IMR-90 (cell line): ENCODE measurements at regions not wholly inside any gene's neighbourhood (a gene's known extent, or its start where the extent isn't known, plus 50 kb on each side); places are given as distances from the start of the nearest gene placed in this dataset.

Experiments used
- ATAC-seq: fragments of 200-7000 bp; cut with Tn5 transposase; 2 replicates; pipeline ENCODE4 v1.9.1; 2020; ENCODE audit warnings: low read depth, mild to moderate bottlenecking, moderate library complexity
- BruUV-seq: library from RNA; stranded (reverse); fragments of 400-500 nt; replicated peaks from 2 replicates; lab custom pipeline; 2021; lab: Mats Ljungman, UMichigan
- CTCF ChIA-PET: fragments of 300-600 bp; formaldehyde crosslinking; extraction: SDS; loops from one replicate; lab custom pipeline; 2021; ENCODE audit warnings: antibody characterized with exemption; lab: Yijun Ruan, JAX
- POLR2A ChIA-PET: fragments of 300-600 bp; sonication (Branson Sonifier 250); formaldehyde crosslinking; loops from one replicate; lab custom pipeline; 2022; ENCODE audit warnings: antibody characterized with exemption; ENCODE audit not compliant: unreplicated experiment; lab: Charles Lee
- DNase-seq: peaks from one replicate; pipeline ENCODE4 v3.0.0; 2013
- H2AFZ ChIP-seq: replicated peaks from 2 replicates; pipeline ENCODE3; 2013; ENCODE audit warnings: low read length, mild to moderate bottlenecking; ENCODE audit not compliant: poor library complexity
- H2AK5ac ChIP-seq: 2 replicates; pipeline ENCODE4 v1.6.1; 2013; ENCODE audit warnings: low read depth, low read length, inconsistent platforms
- H2AK9ac ChIP-seq: replicated peaks from 2 replicates; pipeline ENCODE3; 2013; ENCODE audit warnings: mild to moderate bottlenecking, low read depth, low read length, moderate library complexity; ENCODE audit not compliant: poor library complexity
- H2BK120ac ChIP-seq: 2 replicates; pipeline ENCODE4 v1.6.1; 2013; ENCODE audit warnings: low read depth, low read length, inconsistent platforms
- H2BK15ac ChIP-seq: 3 replicates; pipeline ENCODE4 v1.6.1; 2013; ENCODE audit warnings: low read depth, low read length, inconsistent platforms
- H2BK20ac ChIP-seq: 2 replicates; pipeline ENCODE4 v1.6.1; 2013; ENCODE audit warnings: low read depth, mild to moderate bottlenecking, inconsistent platforms, low read length, moderate library complexity
- H2BK5ac ChIP-seq: 2 replicates; pipeline ENCODE4 v1.6.1; 2013; ENCODE audit warnings: mild to moderate bottlenecking, low read depth, low read length, inconsistent platforms; ENCODE audit not compliant: poor library complexity, severe bottlenecking
- H3K14ac ChIP-seq: replicated peaks from 2 replicates; pipeline ENCODE4 v1.6.1; 2013; ENCODE audit warnings: low read depth, low read length, inconsistent platforms
- H3K18ac ChIP-seq: 2 replicates; pipeline ENCODE4 v1.6.1; 2013; ENCODE audit warnings: low read depth, low read length, control low read depth
- H3K23ac ChIP-seq: 2 replicates; pipeline ENCODE4 v1.6.1; 2013; ENCODE audit warnings: low read depth, low read length, inconsistent platforms
- H3K27ac ChIP-seq: 2 replicates; pipeline ENCODE4 v1.5.1; 2013; ENCODE audit warnings: mild to moderate bottlenecking, control low read depth, low read length; ENCODE audit not compliant: insufficient read depth
- H3K27me3 ChIP-seq: 2 replicates; pipeline ENCODE4 v1.6.1; 2013; ENCODE audit warnings: low read length; ENCODE audit not compliant: control insufficient read depth, insufficient read depth
- H3K36me3 ChIP-seq: 2 replicates; pipeline ENCODE4 v1.6.1; 2013; ENCODE audit warnings: low read length, mixed read lengths; ENCODE audit not compliant: control insufficient read depth, insufficient read depth
- H3K4ac ChIP-seq: 2 replicates; pipeline ENCODE4 v1.6.1; 2013; ENCODE audit warnings: low read depth, low read length, inconsistent platforms
- H3K4me1 ChIP-seq: 2 replicates; pipeline ENCODE4 v1.6.1; 2013; ENCODE audit warnings: low read length, mixed read lengths; ENCODE audit not compliant: control insufficient read depth, insufficient read depth
- H3K4me2 ChIP-seq: 2 replicates; pipeline ENCODE4 v1.6.1; 2013; ENCODE audit warnings: low read depth, mild to moderate bottlenecking, control low read depth, low read length, moderate library complexity
- H3K4me3 ChIP-seq: 2 replicates; pipeline ENCODE4 v1.5.1; 2013; ENCODE audit warnings: low read depth, mild to moderate bottlenecking, control low read depth, low read length, moderate library complexity; ENCODE audit not compliant: insufficient read depth
- H3K56ac ChIP-seq: 2 replicates; pipeline ENCODE4 v1.6.1; 2013; ENCODE audit warnings: low read length, inconsistent platforms; ENCODE audit not compliant: insufficient read depth; ENCODE audit errors: extremely low read depth
- H3K79me1 ChIP-seq, 2 experiments: 2 replicates each; pipeline ENCODE4 v1.6.1; 2013; ENCODE audit warnings: low read length in 2 of 2, inconsistent platforms in 1 of 2, low read depth in 1 of 2
- H3K9ac ChIP-seq: 2 replicates; pipeline ENCODE4 v1.6.1; 2013; ENCODE audit warnings: low read depth, low read length, control low read depth
- H3K9me1 ChIP-seq: 2 replicates; pipeline ENCODE4 v1.6.1; 2013; ENCODE audit warnings: low read length, inconsistent platforms; ENCODE audit not compliant: insufficient read depth
- H3K9me3 ChIP-seq: 2 replicates; pipeline ENCODE4 v1.6.1; 2013; ENCODE audit warnings: low read length; ENCODE audit not compliant: control insufficient read depth, insufficient read depth
- H4K20me1 ChIP-seq: 2 replicates; pipeline ENCODE4 v1.6.1; 2013; ENCODE audit warnings: low read length, inconsistent platforms; ENCODE audit not compliant: insufficient read depth
- H4K5ac ChIP-seq: 2 replicates; pipeline ENCODE4 v1.6.1; 2013; ENCODE audit warnings: mild to moderate bottlenecking, low read depth, low read length, control low read depth
- H4K8ac ChIP-seq, 2 experiments: 2 replicates each; pipeline ENCODE4 v1.6.1; 2013; ENCODE audit warnings: low read depth in 2 of 2, low read length in 2 of 2, control low read depth in 1 of 2, inconsistent platforms in 1 of 2
- H4K91ac ChIP-seq: 2 replicates; pipeline ENCODE4 v1.6.1; 2013; ENCODE audit warnings: low read depth, low read length, inconsistent platforms; ENCODE audit not compliant: insufficient read depth
- BHLHE40 ChIP-seq: fragments of 150-350 bp; IDR thresholded peaks from 2 replicates; pipeline ENCODE4 v1.6.1; 2016; ENCODE audit warnings: mild to moderate bottlenecking, low read depth, low read length
- CEBPB ChIP-seq: IDR thresholded peaks from 2 replicates; pipeline ENCODE4 v1.6.1; 2012; ENCODE audit warnings: low read depth, low read length, improper control_type of control experiment
- CHD1 ChIP-seq: IDR thresholded peaks from 2 replicates; pipeline ENCODE4 v1.6.1; 2012; ENCODE audit warnings: low read depth, low read length, improper control_type of control experiment
- NFE2L2 ChIP-seq: fragments of 150-350 bp; IDR thresholded peaks from 2 replicates; pipeline ENCODE4 v1.6.1; 2016; ENCODE audit warnings: low read depth, mild to moderate bottlenecking, low read length
- RAD21 ChIP-seq: IDR thresholded peaks from 2 replicates; pipeline ENCODE4 v1.6.1; 2012; ENCODE audit warnings: low read length, improper control_type of control experiment
- RCOR1 ChIP-seq: IDR thresholded peaks from 2 replicates; pipeline ENCODE4 v1.6.1; 2012; ENCODE audit warnings: mild to moderate bottlenecking, low read length, improper control_type of control experiment; ENCODE audit not compliant: insufficient replicate concordance
- RFX5 ChIP-seq: IDR thresholded peaks from 2 replicates; pipeline ENCODE4 v1.8.0; 2012; ENCODE audit warnings: low read depth, mild to moderate bottlenecking, low read length, moderate library complexity
- WGBS, 2 experiments: methylation state at CpG; one replicate each; pipeline versions ENCODE4 v1.1.5 to v1.1.7; 2013; ENCODE audit warnings: missing lambda C conversion rate in 2 of 2; ENCODE audit not compliant: insufficient read length in 1 of 2; ENCODE audit errors: extremely low coverage in 2 of 2; 5-methylcytosine and 5-hydroxymethylcytosine counted together
- dilution Hi-C: fragments of 300-500 bp; cut with HindIII; formaldehyde crosslinking; loops from one replicate; pipeline ENCODE4 v1.14.3; 2018; ENCODE audit warnings: low sequenced_read_pairs; ENCODE audit not compliant: unreplicated experiment
- in situ Hi-C: fragments of 300-500 bp; cut with MboI; formaldehyde crosslinking; loops from 3 replicates; pipeline ENCODE4 v1.14.3; 2019; ENCODE audit warnings: low sequenced_read_pairs, inconsistent platforms, mixed read lengths
- intact Hi-C: fragments of 100-400 bp; cut with micrococcal nuclease; formaldehyde crosslinking; loops from 2 replicates; pipeline ENCODE4 v1.10.0; 2022
- TF ChIP-seq, protein P1 (sequence below): fragments of 150-350 bp; IDR thresholded peaks from 2 replicates; pipeline ENCODE4 v1.6.1; 2016; ENCODE audit warnings: low read depth, mild to moderate bottlenecking, low read length, moderate library complexity, borderline replicate concordance
- TF ChIP-seq, protein P2 (sequence below): conservative IDR thresholded peaks from 2 replicates; pipeline ENCODE4 v1.5.1; 2012; ENCODE audit warnings: mild to moderate bottlenecking, low read depth, low read length, improper control_type of control experiment

DNA sequence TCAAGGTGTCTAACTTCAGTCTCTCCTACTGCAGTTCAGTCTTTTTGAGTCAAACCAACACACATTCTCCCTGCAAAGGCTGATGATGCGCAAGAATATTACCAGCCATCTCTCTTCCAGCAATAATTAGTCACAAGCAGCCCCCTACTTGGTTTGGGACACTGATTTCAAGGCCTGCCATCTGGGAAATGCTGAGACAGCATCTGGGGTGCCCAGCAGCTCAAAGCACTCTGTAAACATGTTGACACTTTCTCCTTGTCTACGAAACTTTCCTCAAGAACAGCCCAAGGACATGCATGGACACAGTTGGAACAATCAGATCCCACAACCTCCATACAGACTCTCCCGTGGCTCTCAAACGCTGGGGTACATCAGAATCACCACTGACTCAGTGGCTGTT is 149.2 kb upstream of the RPL38 start:
- Histone ChIP-seq H4K91ac (no peak overlapping the region), H2AK5ac (no peak overlapping the region), H3K18ac (no peak overlapping the region), H3K27me3 (no peaks in the 10 kb centered on the region), H4K20me1 (no peaks in the 10 kb centered on the region), H3K4ac (no peak overlapping the region), H3K4me1 (no peaks in the 10 kb centered on the region), H3K79me1 (no peaks in the 10 kb centered on the region), H4K8ac (no peak overlapping the region), H3K4me2 (no peak overlapping the region), H3K27ac (no peak overlapping the region), H2AK9ac (no peak overlapping the region), H2BK120ac (no peak overlapping the region), H2BK5ac (no peak overlapping the region), H3K9me1 (no peaks in the 10 kb centered on the region), H2BK20ac (no peak overlapping the region), H3K36me3 (no peaks in the 10 kb centered on the region), H3K14ac (no peak overlapping the region), H3K9ac (no peak overlapping the region), H2AFZ (no peak overlapping the region), H3K56ac (no peak overlapping the region), H3K4me3 (no peak overlapping the region), H4K5ac (no peak overlapping the region), H3K23ac (no peak overlapping the region), H2BK15ac (no peak overlapping the region), H3K9me3 (peaks cover 47% of the 10 kb centered on the region)
- no TSS peak for BruUV-seq
- POLR2A ChIA-PET: no interaction called here
- CTCF ChIA-PET: no interaction called here
- dilution Hi-C loops (no loop called here), intact Hi-C loops (no loop called here), in situ Hi-C loops (no loop called here)
- TF ChIP-seq RFX5 (no peak), RAD21 (no peak), CHD1 (no peak), CEBPB (no peak), BHLHE40 (no peak), RCOR1 (no peak), NFE2L2 (no peak)
- TF ChIP-seq, protein P1, sequence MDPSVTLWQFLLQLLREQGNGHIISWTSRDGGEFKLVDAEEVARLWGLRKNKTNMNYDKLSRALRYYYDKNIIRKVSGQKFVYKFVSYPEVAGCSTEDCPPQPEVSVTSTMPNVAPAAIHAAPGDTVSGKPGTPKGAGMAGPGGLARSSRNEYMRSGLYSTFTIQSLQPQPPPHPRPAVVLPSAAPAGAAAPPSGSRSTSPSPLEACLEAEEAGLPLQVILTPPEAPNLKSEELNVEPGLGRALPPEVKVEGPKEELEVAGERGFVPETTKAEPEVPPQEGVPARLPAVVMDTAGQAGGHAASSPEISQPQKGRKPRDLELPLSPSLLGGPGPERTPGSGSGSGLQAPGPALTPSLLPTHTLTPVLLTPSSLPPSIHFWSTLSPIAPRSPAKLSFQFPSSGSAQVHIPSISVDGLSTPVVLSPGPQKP: no peak
- TF ChIP-seq, protein P2, sequence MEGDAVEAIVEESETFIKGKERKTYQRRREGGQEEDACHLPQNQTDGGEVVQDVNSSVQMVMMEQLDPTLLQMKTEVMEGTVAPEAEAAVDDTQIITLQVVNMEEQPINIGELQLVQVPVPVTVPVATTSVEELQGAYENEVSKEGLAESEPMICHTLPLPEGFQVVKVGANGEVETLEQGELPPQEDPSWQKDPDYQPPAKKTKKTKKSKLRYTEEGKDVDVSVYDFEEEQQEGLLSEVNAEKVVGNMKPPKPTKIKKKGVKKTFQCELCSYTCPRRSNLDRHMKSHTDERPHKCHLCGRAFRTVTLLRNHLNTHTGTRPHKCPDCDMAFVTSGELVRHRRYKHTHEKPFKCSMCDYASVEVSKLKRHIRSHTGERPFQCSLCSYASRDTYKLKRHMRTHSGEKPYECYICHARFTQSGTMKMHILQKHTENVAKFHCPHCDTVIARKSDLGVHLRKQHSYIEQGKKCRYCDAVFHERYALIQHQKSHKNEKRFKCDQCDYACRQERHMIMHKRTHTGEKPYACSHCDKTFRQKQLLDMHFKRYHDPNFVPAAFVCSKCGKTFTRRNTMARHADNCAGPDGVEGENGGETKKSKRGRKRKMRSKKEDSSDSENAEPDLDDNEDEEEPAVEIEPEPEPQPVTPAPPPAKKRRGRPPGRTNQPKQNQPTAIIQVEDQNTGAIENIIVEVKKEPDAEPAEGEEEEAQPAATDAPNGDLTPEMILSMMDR: no peak
- DNase-seq (no peak), ATAC-seq (no peak)
- whole genome bisulfite sequencing, 2 experiments: 60% methylated on average over 1 of the region's 4 CpGs; no CpG with 5 or more reads in 1 of the 2 experiments
